ENCODE measurements at regions not wholly inside any gene's neighbourhood (a gene's known extent, or its start where the extent isn't known, plus 50 kb on each side); places are given as distances from the start of the nearest gene placed in this dataset.

DNA sequence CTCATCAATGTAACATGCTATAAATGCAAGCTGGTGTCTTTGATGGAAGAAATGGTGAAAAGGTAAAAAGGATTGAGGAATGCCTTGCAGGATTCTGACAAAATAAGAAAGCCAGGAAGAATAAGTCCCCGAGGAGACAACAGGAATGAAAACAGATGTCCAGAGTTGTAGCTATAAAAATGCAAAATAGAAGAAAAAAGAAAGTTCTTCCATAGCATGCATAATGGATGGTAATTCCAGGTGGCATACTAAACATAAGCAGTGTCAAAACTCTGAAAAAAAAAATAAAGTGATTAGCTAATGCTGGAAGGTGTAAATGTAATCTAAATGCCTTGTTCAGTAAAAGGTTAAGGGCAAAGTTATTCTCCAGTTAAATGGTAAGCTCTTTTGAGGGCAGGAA, 225.9 kb upstream of the CHST9 start:
- no peak for DNase-seq (ENCODE audit: low spot score in 2 of 2)
- H3K4me3 ChIP-seq (ENCODE audit: low read depth, poor library complexity, severe bottlenecking): no peak overlapping the region
- TF ChIP-seq POLR2A (IDR thresholded peaks at IDR 0.05) (no peak), CTCF (IDR thresholded peaks at IDR 0.05) (no peak)
- intact Hi-C loops (cut with DNase I; ENCODE audit: low total_unique reads): no loop called here
- 47 to 58% methylated on average over 1 of the region's 1 CpG for WGBS, 2 donors

DNA sequence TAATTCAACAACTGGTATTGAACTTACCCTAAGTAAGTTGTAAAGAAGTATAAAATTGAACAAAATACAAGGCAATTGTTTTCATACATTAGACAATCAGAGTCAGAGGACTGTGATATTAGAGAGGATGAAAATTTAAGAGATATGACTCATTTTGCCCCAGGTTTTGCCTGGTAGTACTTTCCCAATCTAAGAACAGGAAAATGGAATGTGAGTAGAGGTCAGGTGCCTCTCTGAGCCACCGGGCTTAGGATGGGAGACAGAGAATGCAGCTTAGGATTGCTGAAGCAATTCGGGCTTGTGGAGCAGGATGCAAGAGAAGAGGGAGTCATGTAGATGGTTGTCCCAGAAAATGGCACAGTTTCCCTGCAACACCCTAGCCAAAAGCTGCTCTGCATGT, 219.7 kb upstream of the CHST9 start:
- 70 to 84% methylated on average over 2 of the region's 2 CpGs for WGBS, 2 donors
- H3K4me3 ChIP-seq (ENCODE audit: low read depth, poor library complexity, severe bottlenecking): no peak overlapping the region
- no peak for DNase-seq (ENCODE audit: low spot score in 2 of 2)
- intact Hi-C loops (cut with DNase I; ENCODE audit: low total_unique reads): no loop called here
- TF ChIP-seq CTCF (IDR thresholded peaks at IDR 0.05): no peak
- no peak for TF ChIP-seq POLR2A (IDR thresholded peaks at IDR 0.05)

DNA sequence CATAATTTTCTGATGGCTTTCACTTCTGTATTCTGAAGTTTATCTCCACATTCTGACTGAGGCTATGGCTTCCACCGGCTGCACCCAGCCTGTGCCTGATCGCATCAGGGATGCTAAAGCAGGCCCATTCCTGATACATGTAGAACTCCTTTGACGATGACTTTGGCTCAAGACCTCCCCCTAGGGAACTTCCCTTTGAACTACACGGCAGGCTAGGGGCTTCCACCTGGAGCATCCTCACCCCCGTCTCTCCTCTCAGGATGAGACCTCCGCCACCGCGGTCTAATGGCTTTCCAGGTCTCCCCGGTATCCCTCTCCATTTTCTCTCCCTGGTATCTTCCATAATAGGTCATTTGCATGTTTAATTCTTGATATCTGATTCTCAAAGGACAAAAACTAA, 214.9 kb upstream of the CHST9 start:
- TF ChIP-seq POLR2A (IDR thresholded peaks at IDR 0.05) (no peak), CTCF (IDR thresholded peaks at IDR 0.05) (no peak)
- DNase-seq (ENCODE audit: low spot score in 2 of 2): no peak
- 76 to 84% methylated on average over 9 of the region's 9 CpGs for WGBS, 2 donors
- intact Hi-C loops (cut with DNase I; ENCODE audit: low total_unique reads): no loop called here
- no peak overlapping the region for H3K4me3 ChIP-seq (ENCODE audit: low read depth, poor library complexity, severe bottlenecking)

- 77 to 80% methylated on average over 1 of the region's 1 CpG for WGBS, 2 donors
- no peak overlapping the region for H3K4me3 ChIP-seq (ENCODE audit: low read depth, poor library complexity, severe bottlenecking)
- intact Hi-C loops (cut with DNase I; ENCODE audit: low total_unique reads): no loop called here
- DNase-seq (ENCODE audit: low spot score in 2 of 2): no peak
- TF ChIP-seq POLR2A (IDR thresholded peaks at IDR 0.05) (no peak), CTCF (IDR thresholded peaks at IDR 0.05) (no peak)
Observed at GRCh38 chr18:27395752-27396151, 210.6 kb upstream of the CHST9 start.

- no peak overlapping the region for H3K4me3 ChIP-seq (ENCODE audit: low read depth, poor library complexity, severe bottlenecking)
- 66 to 67% methylated on average over 3 of the region's 3 CpGs for WGBS, 2 donors
- intact Hi-C loops (cut with DNase I; ENCODE audit: low total_unique reads): no loop called here
- TF ChIP-seq CTCF (IDR thresholded peaks at IDR 0.05) (no peak), POLR2A (IDR thresholded peaks at IDR 0.05) (no peak)
- no peak for DNase-seq (ENCODE audit: low spot score in 2 of 2)
Observed at GRCh38 chr18:27394687-27395086, 209.6 kb upstream of the CHST9 start.

DNA sequence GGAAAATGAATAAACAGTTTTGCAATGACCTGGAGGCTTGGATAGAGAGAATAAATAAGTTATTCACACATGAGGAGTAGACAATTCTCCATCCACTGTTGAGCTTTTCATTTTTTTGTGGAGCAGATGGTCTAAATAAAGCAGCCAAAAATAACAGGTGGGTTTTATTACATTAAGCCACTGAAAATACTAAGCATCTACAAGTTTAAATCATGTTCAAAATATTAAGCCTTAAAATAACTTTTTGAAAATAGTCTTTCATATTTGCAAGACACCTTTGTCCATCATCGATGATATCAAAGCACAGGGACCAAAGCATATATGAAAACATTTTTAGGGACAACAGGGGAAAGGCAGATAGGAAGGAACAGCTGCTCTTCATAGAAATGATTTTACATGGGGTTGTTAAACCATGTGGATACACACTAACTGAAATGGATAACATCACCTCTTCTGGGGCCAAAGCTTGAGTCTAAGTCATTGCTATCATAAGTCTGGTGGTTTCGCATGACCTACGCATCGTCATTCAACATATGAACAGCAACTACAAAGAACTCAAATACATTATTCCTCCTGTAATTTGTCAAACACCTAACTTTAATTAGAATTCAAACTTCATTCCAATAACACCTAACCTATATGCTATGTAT, 197.6 kb upstream of the CHST9 start:
- intact Hi-C loops (cut with DNase I; ENCODE audit: low total_unique reads): no loop called here
- WGBS, 2 donors: 67 to 83% methylated on average over 4 of the region's 4 CpGs
- DNase-seq (ENCODE audit: low spot score in 2 of 2): no peak
- no peak overlapping the region for H3K4me3 ChIP-seq (ENCODE audit: low read depth, poor library complexity, severe bottlenecking)
- TF ChIP-seq CTCF (IDR thresholded peaks at IDR 0.05): no peak
- no peak for TF ChIP-seq POLR2A (IDR thresholded peaks at IDR 0.05)

Measured in lower leg skin (tissue), 4 donors.